GM18517 (cell line): ENCODE measurements at regions not wholly inside any gene's neighbourhood (a gene's known extent, or its start where the extent isn't known, plus 50 kb on each side); places are given as distances from the start of the nearest gene placed in this dataset.
"Not testable (repeated sequence)": the region's sequence is repeated elsewhere in the genome, so short reads cannot be mapped to it uniquely, and the experiment has no call there.

Experiments
- ATAC-seq: cut with Tn5 transposase; IDR thresholded peaks from one replicate; pipeline ENCODE4 v1.9.1; 2021; ENCODE audit warnings: mild to moderate bottlenecking, moderate library complexity; ENCODE audit not compliant: unreplicated experiment

DNA sequence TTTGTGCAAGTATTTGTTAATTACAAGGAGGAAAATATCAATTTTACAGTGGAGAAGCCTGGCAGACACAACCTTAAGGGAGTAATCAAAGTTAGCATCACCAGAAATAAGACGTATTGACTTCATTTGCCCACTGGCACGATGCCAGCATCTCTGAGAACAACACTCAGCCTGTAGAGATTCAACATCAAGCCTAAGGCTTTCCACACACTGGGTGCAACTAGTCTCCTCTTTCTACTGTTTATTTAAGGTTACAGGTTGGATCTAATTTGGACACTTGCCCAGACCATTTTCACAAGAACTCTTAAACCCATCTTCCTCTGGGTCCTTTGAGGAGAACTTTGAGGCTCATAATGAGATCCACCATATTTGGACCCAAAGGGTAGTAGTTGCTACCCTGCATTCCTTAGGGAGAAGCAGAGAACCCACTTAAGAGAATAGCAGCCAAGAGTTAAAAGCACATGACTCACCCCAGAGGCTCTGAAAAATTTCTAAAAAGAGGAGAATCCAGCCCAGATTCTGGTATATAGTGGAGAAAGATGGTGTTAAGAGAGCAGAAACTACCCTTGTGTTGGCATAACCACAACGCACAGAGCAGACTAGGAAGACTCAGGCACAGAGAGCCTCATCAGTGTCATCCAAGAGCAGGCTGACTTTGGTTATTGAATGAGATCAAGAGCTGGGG, 97.3 kb downstream of the CCDC71L start:
- no peak for ATAC-seq

DNA sequence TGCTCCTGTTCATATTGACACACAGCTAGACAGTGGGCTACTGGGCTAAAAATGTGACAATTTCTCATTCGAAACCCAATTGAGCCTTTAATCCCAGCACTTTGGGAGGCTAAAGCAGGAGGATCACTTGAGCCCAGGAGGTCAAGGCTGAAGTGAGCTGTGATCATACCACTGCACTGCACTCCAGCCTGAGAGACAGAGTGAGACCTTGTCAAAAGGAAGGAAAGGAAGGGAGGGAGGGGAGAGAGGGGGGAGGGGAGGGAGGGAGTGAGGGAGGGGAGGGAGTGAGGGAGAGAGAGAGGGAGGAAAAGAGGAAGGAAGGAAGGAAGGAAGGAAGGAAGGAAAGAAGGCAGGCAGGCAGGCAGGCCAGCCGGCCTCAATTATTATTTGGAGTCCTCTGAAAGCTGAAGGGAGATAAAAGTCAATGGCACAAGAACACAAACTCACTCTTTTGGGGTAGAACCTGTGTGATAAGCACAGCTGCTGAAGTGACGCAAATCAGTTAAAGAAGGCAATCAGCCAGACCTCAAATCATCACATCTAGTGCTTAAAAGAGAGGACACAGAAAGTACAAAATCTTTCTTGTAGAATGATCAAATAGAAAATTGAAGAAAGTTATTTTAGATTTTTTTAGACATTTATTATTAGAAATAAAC, 98.1 kb downstream of the CCDC71L start:
- ATAC-seq: no peak

- no peak for ATAC-seq
Measured at GRCh38 chr7:106561666-106562411, 99.1 kb downstream of the CCDC71L start.

- no peak for ATAC-seq
Measured at GRCh38 chr7:106561151-106561550, 99.8 kb downstream of the CCDC71L start.

GRCh38 chr7:106560482-106560881, 100.5 kb downstream of the CCDC71L start:
- no peak for ATAC-seq

DNA sequence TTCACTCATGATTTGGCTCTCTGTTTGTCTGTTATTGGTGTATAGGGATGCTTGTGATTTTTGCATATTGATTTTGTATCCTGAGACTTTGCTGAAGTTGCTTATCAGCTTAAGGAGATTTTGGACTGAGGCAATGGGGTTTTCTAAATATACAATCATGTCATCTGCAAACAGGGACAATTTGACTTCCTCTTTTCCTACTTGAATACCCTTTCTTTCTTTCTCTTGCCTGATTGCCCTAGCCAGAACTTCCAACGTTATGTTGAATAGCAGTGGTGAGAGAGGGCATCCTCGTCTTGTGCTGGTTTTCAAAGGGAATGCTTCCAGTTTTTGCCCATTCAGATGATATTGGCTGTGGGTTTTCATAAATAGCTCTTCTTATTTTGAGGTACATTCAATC, 104.7 kb downstream of the CCDC71L start:
- ATAC-seq: not testable (repeated sequence)

DNA sequence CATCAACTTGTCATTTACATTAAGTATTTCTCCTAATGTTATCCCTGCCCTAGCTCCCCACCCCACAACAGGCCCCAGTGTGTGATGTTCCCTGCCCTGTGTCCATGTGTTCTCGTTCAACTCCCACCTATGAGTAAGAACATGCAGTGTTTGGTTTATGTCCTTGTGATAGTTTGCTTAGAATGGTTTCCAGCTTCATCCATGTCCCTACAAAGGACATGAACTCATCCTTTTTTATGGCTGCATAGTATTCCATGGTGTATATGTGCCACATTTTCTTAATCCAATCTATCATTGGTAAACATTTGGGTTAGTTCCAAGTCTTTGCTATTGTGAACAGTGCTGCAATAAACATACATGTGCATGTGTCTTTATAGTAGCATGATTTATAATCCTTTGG, 106.3 kb downstream of the CCDC71L start:
- ATAC-seq: not testable (repeated sequence)

- ATAC-seq: no peak
Measured at GRCh38 chr7:106553446-106553836, 107.5 kb downstream of the CCDC71L start.

GRCh38 chr7:106552645-106553445, 108.1 kb downstream of the CCDC71L start:
- peak; percentile 98 for ATAC-seq

DNA sequence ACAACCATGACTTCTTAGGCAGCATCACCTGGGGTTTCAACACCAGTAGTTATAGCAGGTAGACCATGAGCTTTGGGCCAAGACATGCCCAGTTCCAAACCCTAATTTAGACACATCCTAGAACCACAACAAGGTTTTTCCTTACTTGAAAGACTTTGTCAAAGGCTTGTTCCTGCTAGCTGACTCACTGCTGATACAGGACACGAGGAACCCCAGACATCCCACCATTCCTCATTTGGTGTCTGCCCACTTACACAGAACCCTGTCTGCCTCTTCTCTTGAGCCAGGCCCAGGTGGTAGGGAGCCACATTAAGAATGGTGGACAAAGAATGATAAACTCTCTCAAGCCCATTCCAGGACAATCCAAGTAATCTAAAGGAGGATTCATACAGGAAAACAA, 109.0 kb downstream of the CCDC71L start:
- no peak for ATAC-seq

GRCh38 chr7:106548491-106548890, 112.5 kb downstream of the CCDC71L start:
- no peak for ATAC-seq

GRCh38 chr7:106545275-106545674, 115.7 kb downstream of the CCDC71L start:
- no peak for ATAC-seq

DNA sequence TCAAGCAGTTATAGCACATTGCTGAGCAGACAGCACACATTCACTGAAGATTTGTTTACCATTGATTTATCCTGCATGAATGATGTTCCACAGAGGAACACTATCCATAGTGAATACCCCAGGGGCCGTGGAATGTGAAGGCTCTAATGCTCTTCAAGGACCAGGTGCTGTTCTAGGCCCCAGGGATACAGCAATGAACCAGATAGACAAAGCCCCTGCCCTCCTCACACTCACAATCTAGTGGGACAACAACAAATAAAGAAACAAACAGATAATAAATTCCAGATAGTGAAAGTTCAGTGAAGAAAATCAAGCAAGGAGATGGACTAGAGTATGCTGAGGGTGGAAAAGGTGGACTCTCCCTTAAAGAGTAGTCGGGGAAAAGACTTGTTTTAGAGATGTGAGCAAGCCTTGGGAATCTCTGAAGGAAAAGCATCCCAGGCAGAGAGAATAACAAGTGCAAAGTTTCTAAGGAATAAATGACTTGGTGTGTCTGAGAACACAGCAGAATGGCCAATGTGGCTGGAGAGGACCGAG, 117.7 kb downstream of the CCDC71L start:
- no peak for ATAC-seq

DNA sequence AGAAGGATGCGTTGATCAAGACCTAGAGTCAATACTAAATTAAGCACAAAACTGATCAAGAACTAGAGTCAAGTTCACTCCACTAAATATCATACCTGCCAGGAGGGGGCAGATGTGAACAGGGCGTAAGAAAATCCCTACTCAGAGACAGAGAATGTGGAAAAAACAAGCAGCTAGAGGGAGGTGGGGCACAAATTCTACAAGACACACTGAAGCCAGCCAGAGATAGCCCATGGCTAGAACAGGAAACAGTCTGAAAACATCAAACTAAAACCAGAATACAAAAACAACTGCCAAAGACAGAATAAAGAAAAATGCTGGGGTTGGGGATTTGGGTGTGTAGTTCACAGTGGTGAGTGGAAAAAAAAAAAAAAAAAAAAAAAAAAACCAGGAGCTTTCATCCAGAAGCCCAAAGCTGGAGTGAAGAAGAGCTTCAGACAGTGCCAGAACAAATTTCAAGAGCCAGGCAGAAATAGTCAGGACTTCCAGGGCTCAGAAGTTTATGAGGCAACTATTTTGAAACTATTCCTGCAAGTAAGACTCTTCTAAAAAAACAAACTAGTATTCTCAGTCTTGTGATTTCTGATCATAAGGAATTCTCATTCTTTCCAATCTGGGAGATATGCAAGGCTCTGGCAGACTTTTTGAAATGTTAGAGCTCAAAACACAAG, 118.3 kb downstream of the CCDC71L start:
- ATAC-seq: peak; percentile 81

- no peak for ATAC-seq
Measured at GRCh38 chr7:106538638-106539037, 122.3 kb downstream of the CCDC71L start.

DNA sequence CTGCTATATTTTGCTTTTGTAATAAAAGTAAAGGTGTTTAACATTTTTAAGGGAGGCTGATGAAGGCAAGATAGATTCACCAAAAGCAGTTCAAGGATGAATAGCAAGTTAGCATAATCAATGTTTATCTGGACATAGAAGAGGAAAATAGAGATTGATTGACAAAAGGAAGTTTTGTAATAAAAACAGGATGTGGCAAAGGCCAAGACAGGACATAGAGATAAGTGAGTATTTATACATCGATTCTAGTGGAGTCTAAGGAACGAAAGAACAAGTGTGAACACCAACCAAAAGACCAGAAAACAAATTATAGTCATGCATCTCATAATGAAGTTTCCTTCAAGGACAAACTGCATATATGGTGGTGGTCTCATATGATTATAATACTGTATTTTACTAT, 123.8 kb downstream of the CCDC71L start:
- no peak for ATAC-seq

DNA sequence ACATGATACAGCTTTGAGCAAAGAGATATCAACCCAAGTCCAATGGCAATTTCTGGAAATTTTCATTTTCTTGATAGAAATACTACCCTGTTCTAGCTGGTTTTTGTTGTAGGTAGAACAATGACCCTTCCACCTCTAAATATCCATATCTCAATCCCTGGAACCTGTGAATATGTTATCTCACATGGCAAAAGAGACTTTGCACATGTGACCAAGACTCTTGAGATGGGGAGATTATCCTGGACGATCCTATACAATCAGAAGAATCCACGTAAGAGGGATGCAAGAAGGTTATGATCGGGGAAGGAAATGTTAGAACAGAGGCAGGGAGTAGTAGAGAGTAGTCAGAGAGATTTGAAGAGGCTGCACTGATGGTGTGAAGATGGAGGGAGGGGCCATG, 124.9 kb downstream of the CCDC71L start:
- ATAC-seq: no peak

DNA sequence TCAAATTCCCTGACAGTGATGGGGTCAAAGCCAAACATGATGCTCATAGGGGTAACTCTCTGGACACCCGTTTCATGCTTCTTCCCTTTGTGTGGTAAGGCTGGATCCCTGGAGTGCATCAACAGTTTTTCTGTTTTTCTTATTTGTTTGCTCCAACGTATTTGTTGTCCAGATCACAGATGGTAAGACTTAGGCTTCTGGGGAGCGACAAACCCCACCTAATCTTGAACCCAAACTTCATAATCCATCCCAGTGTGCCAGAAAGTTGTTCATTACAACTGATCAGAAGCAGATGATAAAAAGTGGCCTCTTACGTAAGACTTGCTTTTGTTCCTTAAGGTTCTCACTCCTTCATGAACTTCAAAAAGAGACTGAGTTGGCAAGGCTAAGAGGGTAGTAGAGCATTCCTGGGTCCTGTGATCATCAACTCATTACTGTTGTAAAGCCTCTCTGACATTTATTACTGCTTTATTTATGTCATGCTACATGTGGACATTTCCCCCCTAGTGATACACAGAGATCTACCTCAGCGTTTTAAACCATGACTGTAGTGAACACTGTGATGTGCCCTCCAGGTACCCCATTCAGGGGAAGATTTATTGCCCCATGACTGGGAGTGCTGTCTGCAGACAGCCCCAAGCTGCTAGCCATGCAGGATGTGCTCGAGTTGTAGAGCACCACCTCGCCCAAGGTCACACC, 125.6 kb downstream of the CCDC71L start:
- ATAC-seq: no peak

DNA sequence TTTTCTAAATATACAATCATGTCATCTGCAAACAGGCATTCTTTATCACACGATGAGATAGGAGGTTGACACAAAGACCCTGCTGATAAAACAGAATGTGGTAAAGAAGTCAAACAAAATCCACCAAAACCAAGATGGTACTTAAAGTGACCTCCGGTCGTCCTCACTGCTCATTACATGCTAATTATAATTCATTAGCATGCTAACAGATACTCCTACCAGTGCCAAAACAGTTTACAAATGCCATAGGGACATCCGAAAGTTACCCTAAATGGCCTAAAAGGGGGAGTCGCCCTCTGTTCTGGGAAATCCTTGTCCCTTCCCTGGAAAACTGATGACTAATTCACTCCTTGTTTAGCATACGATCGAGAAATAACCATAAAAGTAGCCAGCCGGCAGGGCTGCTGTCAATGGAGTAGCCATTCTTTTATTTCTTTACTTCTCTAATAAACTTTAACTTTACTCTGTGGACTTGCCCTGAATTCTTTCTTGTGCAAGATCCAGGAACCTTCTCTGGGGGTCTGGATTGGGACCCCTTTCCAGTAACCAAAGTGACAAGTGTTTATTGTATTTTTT, 126.6 kb downstream of the CCDC71L start:
- ATAC-seq: no peak
